ENCODE measurements at regions not wholly inside any gene's neighbourhood (a gene's known extent, or its start where the extent isn't known, plus 50 kb on each side); places are given as distances from the start of the nearest gene placed in this dataset.

GRCh38 chr2:4539121-4539520, 835.7 kb downstream of the DCDC2C start (continued):
- no peak for TF ChIP-seq ZNF529 (tag by site-specific recombination; IDR thresholded peaks at IDR 0.05; ENCODE audit: insufficient replicate concordance)
- no peak for TF ChIP-seq ZNF768 (tag by site-specific recombination; IDR thresholded peaks at IDR 0.05)
- no peak for TF ChIP-seq ZNF544 (tag by site-specific recombination; IDR thresholded peaks at IDR 0.05)
- TF ChIP-seq, protein P1, sequence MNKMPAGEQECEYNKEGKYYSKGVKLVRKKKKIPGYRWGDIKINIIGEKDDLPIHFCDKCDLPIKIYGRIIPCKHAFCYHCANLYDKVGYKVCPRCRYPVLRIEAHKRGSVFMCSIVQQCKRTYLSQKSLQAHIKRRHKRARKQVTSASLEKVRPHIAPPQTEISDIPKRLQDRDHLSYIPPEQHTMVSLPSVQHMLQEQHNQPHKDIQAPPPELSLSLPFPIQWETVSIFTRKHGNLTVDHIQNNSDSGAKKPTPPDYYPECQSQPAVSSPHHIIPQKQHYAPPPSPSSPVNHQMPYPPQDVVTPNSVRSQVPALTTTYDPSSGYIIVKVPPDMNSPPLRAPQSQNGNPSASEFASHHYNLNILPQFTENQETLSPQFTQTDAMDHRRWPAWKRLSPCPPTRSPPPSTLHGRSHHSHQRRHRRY (tag by site-specific recombination; IDR thresholded peaks at IDR 0.05) = no peak
- no peak for TF ChIP-seq ZBTB8A (tag by site-specific recombination; IDR thresholded peaks at IDR 0.05)
- TF ChIP-seq, protein P2, sequence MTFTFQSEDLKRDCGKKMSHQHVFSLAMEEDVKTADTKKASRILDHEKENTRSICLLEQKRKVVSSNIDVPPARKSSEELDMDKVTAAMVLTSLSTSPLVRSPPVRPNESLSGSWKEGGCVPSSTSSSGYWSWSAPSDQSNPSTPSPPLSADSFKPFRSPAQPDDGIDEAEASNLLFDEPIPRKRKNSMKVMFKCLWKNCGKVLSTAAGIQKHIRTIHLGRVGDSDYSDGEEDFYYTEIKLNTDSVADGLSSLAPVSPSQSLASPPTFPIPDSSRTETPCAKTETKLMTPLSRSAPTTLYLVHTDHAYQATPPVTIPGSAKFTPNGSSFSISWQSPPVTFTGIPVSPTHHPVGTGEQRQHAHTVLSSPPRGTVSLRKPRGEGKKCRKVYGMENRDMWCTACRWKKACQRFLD (tag by site-specific recombination; IDR thresholded peaks at IDR 0.05) = no peak
- TF ChIP-seq SP3 (tag by site-specific recombination; IDR thresholded peaks at IDR 0.05) = no peak
- TF ChIP-seq ZNF174 (tag by site-specific recombination; IDR thresholded peaks at IDR 0.05) = no peak
- TF ChIP-seq ZNF146 (tag by site-specific recombination; IDR thresholded peaks at IDR 0.05) = no peak
- no peak for TF ChIP-seq RBAK (tag by site-specific recombination; IDR thresholded peaks at IDR 0.05)

DNA sequence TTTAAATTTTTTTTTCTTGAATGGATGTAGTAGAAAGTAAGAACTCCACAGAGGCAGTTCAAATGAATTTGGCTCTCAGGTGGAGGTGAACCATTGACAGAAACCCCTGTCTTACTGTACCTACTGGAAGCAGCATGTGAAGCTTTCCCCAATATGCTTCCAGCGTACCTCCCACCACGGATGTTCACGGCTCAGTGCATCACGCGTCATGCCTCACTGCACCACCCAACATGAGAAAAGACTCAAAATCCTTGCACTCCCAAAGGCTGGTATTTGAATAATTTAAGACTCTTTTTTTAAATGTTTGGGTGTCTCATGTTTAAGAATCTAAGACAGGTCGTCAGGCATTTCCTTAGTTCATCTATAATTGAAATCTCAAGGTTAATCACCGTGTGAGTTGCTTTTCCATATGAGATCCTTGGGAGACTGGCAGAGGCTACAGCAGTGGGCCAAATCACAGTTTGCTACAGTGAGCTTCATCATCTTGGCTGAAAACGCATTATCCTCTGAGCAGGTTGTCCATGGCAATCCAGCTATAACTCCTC, 846.4 kb downstream of the DCDC2C start:
- CTCF ChIA-PET = interaction anchor here (0.7 kb wide), 1 partner anchor 857 kb away, joined by 3 read pairs; no protein-coding TSS in a partner anchor
- POLR2A ChIA-PET = no interaction called here
- no peaks in the 10 kb centered on the region for H3K9me3 ChIP-seq (ENCODE audit: control insufficient read depth, insufficient read depth, low read depth, low read length)
- no peak overlapping the region for H3K4me3 ChIP-seq (ENCODE audit: low read depth, low read length)
- no peaks in the 10 kb centered on the region for H3K4me1 ChIP-seq (ENCODE audit: control insufficient read depth, insufficient read depth, low read length)
- no peak overlapping the region for H3K27ac ChIP-seq (ENCODE audit: extremely low read depth, low read depth, low read length)
- no peaks in the 10 kb centered on the region for H3K36me3 ChIP-seq (ENCODE audit: control insufficient read depth in 2 of 2, insufficient read depth in 1 of 2, low read length in 2 of 2)
- TF ChIP-seq ZNF37A (tag by site-specific recombination; IDR thresholded peaks at IDR 0.05) = no peak
- no peak for TF ChIP-seq ZNF623 (tag by site-specific recombination; IDR thresholded peaks at IDR 0.05)
- TF ChIP-seq ZBTB44 (tag by site-specific recombination; IDR thresholded peaks at IDR 0.05) = no peak
- TF ChIP-seq ZNF433 (tag by site-specific recombination; IDR thresholded peaks at IDR 0.05; ENCODE audit: low read depth) = no peak
- no peak for TF ChIP-seq ZNF514 (tag by site-specific recombination; IDR thresholded peaks at IDR 0.05)
- TF ChIP-seq ZNF121 (tag by site-specific recombination; IDR thresholded peaks at IDR 0.05) = no peak
- TF ChIP-seq, protein P3, sequence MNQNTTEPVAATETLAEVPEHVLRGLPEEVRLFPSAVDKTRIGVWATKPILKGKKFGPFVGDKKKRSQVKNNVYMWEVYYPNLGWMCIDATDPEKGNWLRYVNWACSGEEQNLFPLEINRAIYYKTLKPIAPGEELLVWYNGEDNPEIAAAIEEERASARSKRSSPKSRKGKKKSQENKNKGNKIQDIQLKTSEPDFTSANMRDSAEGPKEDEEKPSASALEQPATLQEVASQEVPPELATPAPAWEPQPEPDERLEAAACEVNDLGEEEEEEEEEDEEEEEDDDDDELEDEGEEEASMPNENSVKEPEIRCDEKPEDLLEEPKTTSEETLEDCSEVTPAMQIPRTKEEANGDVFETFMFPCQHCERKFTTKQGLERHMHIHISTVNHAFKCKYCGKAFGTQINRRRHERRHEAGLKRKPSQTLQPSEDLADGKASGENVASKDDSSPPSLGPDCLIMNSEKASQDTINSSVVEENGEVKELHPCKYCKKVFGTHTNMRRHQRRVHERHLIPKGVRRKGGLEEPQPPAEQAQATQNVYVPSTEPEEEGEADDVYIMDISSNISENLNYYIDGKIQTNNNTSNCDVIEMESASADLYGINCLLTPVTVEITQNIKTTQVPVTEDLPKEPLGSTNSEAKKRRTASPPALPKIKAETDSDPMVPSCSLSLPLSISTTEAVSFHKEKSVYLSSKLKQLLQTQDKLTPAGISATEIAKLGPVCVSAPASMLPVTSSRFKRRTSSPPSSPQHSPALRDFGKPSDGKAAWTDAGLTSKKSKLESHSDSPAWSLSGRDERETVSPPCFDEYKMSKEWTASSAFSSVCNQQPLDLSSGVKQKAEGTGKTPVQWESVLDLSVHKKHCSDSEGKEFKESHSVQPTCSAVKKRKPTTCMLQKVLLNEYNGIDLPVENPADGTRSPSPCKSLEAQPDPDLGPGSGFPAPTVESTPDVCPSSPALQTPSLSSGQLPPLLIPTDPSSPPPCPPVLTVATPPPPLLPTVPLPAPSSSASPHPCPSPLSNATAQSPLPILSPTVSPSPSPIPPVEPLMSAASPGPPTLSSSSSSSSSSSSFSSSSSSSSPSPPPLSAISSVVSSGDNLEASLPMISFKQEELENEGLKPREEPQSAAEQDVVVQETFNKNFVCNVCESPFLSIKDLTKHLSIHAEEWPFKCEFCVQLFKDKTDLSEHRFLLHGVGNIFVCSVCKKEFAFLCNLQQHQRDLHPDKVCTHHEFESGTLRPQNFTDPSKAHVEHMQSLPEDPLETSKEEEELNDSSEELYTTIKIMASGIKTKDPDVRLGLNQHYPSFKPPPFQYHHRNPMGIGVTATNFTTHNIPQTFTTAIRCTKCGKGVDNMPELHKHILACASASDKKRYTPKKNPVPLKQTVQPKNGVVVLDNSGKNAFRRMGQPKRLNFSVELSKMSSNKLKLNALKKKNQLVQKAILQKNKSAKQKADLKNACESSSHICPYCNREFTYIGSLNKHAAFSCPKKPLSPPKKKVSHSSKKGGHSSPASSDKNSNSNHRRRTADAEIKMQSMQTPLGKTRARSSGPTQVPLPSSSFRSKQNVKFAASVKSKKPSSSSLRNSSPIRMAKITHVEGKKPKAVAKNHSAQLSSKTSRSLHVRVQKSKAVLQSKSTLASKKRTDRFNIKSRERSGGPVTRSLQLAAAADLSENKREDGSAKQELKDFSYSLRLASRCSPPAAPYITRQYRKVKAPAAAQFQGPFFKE (tag by site-specific recombination; IDR thresholded peaks at IDR 0.05; ENCODE audit: borderline replicate concordance) = no peak
- TF ChIP-seq, protein P4, sequence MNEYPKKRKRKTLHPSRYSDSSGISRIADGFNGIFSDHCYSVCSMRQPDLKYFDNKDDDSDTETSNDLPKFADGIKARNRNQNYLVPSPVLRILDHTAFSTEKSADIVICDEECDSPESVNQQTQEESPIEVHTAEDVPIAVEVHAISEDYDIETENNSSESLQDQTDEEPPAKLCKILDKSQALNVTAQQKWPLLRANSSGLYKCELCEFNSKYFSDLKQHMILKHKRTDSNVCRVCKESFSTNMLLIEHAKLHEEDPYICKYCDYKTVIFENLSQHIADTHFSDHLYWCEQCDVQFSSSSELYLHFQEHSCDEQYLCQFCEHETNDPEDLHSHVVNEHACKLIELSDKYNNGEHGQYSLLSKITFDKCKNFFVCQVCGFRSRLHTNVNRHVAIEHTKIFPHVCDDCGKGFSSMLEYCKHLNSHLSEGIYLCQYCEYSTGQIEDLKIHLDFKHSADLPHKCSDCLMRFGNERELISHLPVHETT (tag by site-specific recombination; IDR thresholded peaks at IDR 0.05) = no peak
- TF ChIP-seq ZNF513 (tag by site-specific recombination; IDR thresholded peaks at IDR 0.05) = no peak
- no peak for TF ChIP-seq ZNF292 (tag by site-specific recombination; IDR thresholded peaks at IDR 0.05; ENCODE audit: borderline replicate concordance, low read depth)
- TF ChIP-seq, protein P5, sequence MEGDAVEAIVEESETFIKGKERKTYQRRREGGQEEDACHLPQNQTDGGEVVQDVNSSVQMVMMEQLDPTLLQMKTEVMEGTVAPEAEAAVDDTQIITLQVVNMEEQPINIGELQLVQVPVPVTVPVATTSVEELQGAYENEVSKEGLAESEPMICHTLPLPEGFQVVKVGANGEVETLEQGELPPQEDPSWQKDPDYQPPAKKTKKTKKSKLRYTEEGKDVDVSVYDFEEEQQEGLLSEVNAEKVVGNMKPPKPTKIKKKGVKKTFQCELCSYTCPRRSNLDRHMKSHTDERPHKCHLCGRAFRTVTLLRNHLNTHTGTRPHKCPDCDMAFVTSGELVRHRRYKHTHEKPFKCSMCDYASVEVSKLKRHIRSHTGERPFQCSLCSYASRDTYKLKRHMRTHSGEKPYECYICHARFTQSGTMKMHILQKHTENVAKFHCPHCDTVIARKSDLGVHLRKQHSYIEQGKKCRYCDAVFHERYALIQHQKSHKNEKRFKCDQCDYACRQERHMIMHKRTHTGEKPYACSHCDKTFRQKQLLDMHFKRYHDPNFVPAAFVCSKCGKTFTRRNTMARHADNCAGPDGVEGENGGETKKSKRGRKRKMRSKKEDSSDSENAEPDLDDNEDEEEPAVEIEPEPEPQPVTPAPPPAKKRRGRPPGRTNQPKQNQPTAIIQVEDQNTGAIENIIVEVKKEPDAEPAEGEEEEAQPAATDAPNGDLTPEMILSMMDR (tag by site-specific recombination; IDR thresholded peaks at IDR 0.05) = no peak
